OCI-LY1 (cell line): ENCODE measurements at regions not wholly inside any gene's neighbourhood (a gene's known extent, or its start where the extent isn't known, plus 50 kb on each side); places are given as distances from the start of the nearest gene placed in this dataset.

Experiments used
- H2AFZ ChIP-seq: fragments of 200-600 bp; sonication (generic), shearing (Covaris generic); 2 replicates; pipeline ENCODE4 v1.6.0; 2014; ENCODE audit warnings: antibody characterized with exemption, mild to moderate bottlenecking, low read length
- H3F3A ChIP-seq: fragments of 200-600 bp; sonication (generic), shearing (Covaris generic); 2 replicates; pipeline ENCODE4 v1.6.0; 2014; ENCODE audit warnings: mild to moderate bottlenecking, antibody characterized with exemption, low read length, moderate library complexity; ENCODE audit not compliant: insufficient read depth
- H3K27ac ChIP-seq: fragments of 200-600 bp; sonication (generic); 2 replicates; pipeline ENCODE4 v1.5.1; 2014; ENCODE audit warnings: low read length, mixed run types, mild to moderate bottlenecking, low read depth; ENCODE audit not compliant: poor library complexity, severe bottlenecking
- H3K27me3 ChIP-seq: fragments of 200-600 bp; sonication (generic); 2 replicates; pipeline ENCODE4 v1.6.0; 2014; ENCODE audit warnings: antibody characterized with exemption, mild to moderate bottlenecking, low read length, moderate library complexity; ENCODE audit not compliant: insufficient read depth
- H3K36me3 ChIP-seq: fragments of 200-600 bp; sonication (generic); 2 replicates; pipeline ENCODE4 v1.6.1; 2014; ENCODE audit warnings: mild to moderate bottlenecking, antibody characterized with exemption, low read length, moderate library complexity, mixed read lengths; ENCODE audit not compliant: insufficient read depth
- H3K4me1 ChIP-seq: fragments of 200-600 bp; sonication (generic); 2 replicates; pipeline ENCODE4 v1.5.1; 2014; ENCODE audit warnings: mild to moderate bottlenecking, low read length, moderate library complexity; ENCODE audit not compliant: insufficient read depth, severe bottlenecking
- H3K4me2 ChIP-seq: fragments of 200-600 bp; sonication (generic), shearing (Covaris generic); 2 replicates; pipeline ENCODE4 v1.6.1; 2014; ENCODE audit warnings: low read length
- H3K4me3 ChIP-seq: fragments of 200-600 bp; sonication (generic); 2 replicates; pipeline ENCODE4 v1.5.1; 2014; ENCODE audit warnings: low read length, low read depth, mild to moderate bottlenecking, mixed read lengths; ENCODE audit not compliant: poor library complexity, severe bottlenecking
- H3K79me2 ChIP-seq: fragments of 200-600 bp; shearing (Covaris generic); 2 replicates; pipeline ENCODE4 v1.6.1; 2016; ENCODE audit warnings: mixed run types, low read length, mixed read lengths; ENCODE audit not compliant: insufficient read depth
- H3K9ac ChIP-seq: fragments of 200-600 bp; sonication (generic), shearing (Covaris generic); 2 replicates; pipeline ENCODE4 v1.6.1; 2014; ENCODE audit warnings: mild to moderate bottlenecking, low read length, mixed read lengths
- H3K9me2 ChIP-seq: fragments of 200-600 bp; sonication (generic), shearing (Covaris generic); 2 replicates; pipeline ENCODE4 v1.6.1; 2014; ENCODE audit warnings: low read depth, mild to moderate bottlenecking, low read length, mixed read lengths
- H3K9me3 ChIP-seq: fragments of 200-600 bp; shearing (Covaris generic); 2 replicates; pipeline ENCODE4 v1.6.1; 2014; ENCODE audit warnings: low read length, mixed read lengths
- H4K20me1 ChIP-seq: fragments of 200-600 bp; sonication (generic), shearing (Covaris generic); 2 replicates; pipeline ENCODE4 v1.6.0; 2016; ENCODE audit warnings: mild to moderate bottlenecking, low read length; ENCODE audit not compliant: insufficient read depth
- CTCF ChIP-seq: fragments of 200-600 bp; sonication (generic), shearing (Covaris generic); IDR thresholded peaks from 2 replicates; pipeline ENCODE4 v1.5.1; 2017; ENCODE audit warnings: mild to moderate bottlenecking, antibody characterized with exemption, low read length, moderate library complexity, mixed read lengths
- EZH2 ChIP-seq: fragments of 200-600 bp; sonication (generic), shearing (Covaris generic); IDR thresholded peaks from 2 replicates; pipeline ENCODE4 v1.8.0; 2017; ENCODE audit warnings: borderline replicate concordance, mixed run types, mild to moderate bottlenecking, antibody characterized with exemption, low read length, moderate library complexity, mixed read lengths

- no peak overlapping the region for H2AFZ ChIP-seq
- H3F3A ChIP-seq = no peaks in the 10 kb centered on the region
- no peaks in the 10 kb centered on the region for H3K36me3 ChIP-seq
- H3K27ac ChIP-seq = no peak overlapping the region
- H3K9me3 ChIP-seq = no peaks in the 10 kb centered on the region
- no peak overlapping the region for H3K4me2 ChIP-seq
- TF ChIP-seq CTCF (no peak), EZH2 (no peak)
- no peaks in the 10 kb centered on the region for H3K27me3 ChIP-seq
- H3K79me2 ChIP-seq = no peaks in the 10 kb centered on the region
- H3K9me2 ChIP-seq = no peaks in the 10 kb centered on the region
- no peak overlapping the region for H3K9ac ChIP-seq
- no peaks in the 10 kb centered on the region for H3K4me1 ChIP-seq
- no peaks in the 10 kb centered on the region for H4K20me1 ChIP-seq
- H3K4me3 ChIP-seq = no peak overlapping the region
These were observed 53.7 kb upstream of the LRRC32 start for GRCh38 chr11:76724171-76724768.

GRCh38 chr11:76728227-76728626 lies 54.9 kb upstream of the TSKU start:
- H3K4me1 ChIP-seq = no peaks in the 10 kb centered on the region
- no peaks in the 10 kb centered on the region for H3F3A ChIP-seq
- H3K4me2 ChIP-seq = no peak overlapping the region
- H3K9me3 ChIP-seq = no peaks in the 10 kb centered on the region
- H2AFZ ChIP-seq = no peak overlapping the region
- H4K20me1 ChIP-seq = no peaks in the 10 kb centered on the region
- no peaks in the 10 kb centered on the region for H3K9me2 ChIP-seq
- no peaks in the 10 kb centered on the region for H3K36me3 ChIP-seq
- no peak overlapping the region for H3K9ac ChIP-seq
- no peak overlapping the region for H3K27ac ChIP-seq
- no peak overlapping the region for H3K4me3 ChIP-seq
- TF ChIP-seq CTCF (no peak), EZH2 (no peak)
- H3K79me2 ChIP-seq = no peaks in the 10 kb centered on the region
- H3K27me3 ChIP-seq = no peaks in the 10 kb centered on the region

- Histone ChIP-seq H3K27me3 (no peaks in the 10 kb centered on the region), H2AFZ (no peak overlapping the region), H3K9me2 (no peaks in the 10 kb centered on the region)
These were observed 54.4 kb upstream of the TSKU start for GRCh38 chr11:76728778-76729177.

More at GRCh38 chr11:76728778-76729177, 54.4 kb upstream of the TSKU start:
- no peaks in the 10 kb centered on the region for H3K4me1 ChIP-seq
- H3K4me2 ChIP-seq = no peak overlapping the region
- H3K79me2 ChIP-seq = no peaks in the 10 kb centered on the region
- H3K9me3 ChIP-seq = no peaks in the 10 kb centered on the region
- H3F3A ChIP-seq = no peaks in the 10 kb centered on the region
- no peak for TF ChIP-seq CTCF
- no peak for TF ChIP-seq EZH2
- H3K27ac ChIP-seq = no peak overlapping the region
- H4K20me1 ChIP-seq = no peaks in the 10 kb centered on the region
- no peak overlapping the region for H3K4me3 ChIP-seq
- no peak overlapping the region for H3K9ac ChIP-seq
- H3K36me3 ChIP-seq = no peaks in the 10 kb centered on the region
